Astrocyte (in vitro differentiated cells and primary cell): ENCODE measurements at regions not wholly inside any gene's neighbourhood (a gene's known extent, or its start where the extent isn't known, plus 50 kb on each side); places are given as distances from the start of the nearest gene placed in this dataset.

ENCODE experiments used
- DNase-seq: peaks from one replicate; pipeline ENCODE4 v3.0.0-alpha.2; 2010; ENCODE audit warnings: low read depth
- FAIRE-seq: peaks from 2 replicates; lab custom pipeline; 2011; peaks lifted over from hg19 to GRCh38; lab: Jason Lieb, UNC
- H2AFZ ChIP-seq: 2 replicates; pipeline ENCODE4 v1.6.0; 2012; ENCODE audit warnings: low read depth, low read length, inconsistent platforms
- H3K27ac ChIP-seq: 2 replicates; pipeline ENCODE4 v1.5.1; 2011; ENCODE audit warnings: low read depth, low read length, inconsistent platforms
- H3K27me3 ChIP-seq: 2 replicates; pipeline ENCODE4 v1.6.0; 2011; ENCODE audit warnings: low read length, inconsistent platforms; ENCODE audit not compliant: insufficient read depth
- H3K36me3 ChIP-seq: 2 replicates; pipeline ENCODE4 v1.5.1; 2011; ENCODE audit warnings: low read length, inconsistent platforms; ENCODE audit not compliant: insufficient read depth
- H3K4me1 ChIP-seq: 2 replicates; pipeline ENCODE4 v1.5.1; 2011; ENCODE audit warnings: low read length, inconsistent platforms; ENCODE audit not compliant: insufficient read depth
- H3K4me2 ChIP-seq: 2 replicates; pipeline ENCODE4 v1.6.0; 2012; ENCODE audit warnings: low read length, inconsistent platforms
- H3K4me3 ChIP-seq: 2 replicates; pipeline ENCODE4 v1.5.1; 2011; ENCODE audit warnings: low read depth, mild to moderate bottlenecking, low read length, inconsistent platforms; ENCODE audit not compliant: insufficient read depth
- H3K79me2 ChIP-seq: 2 replicates; pipeline ENCODE4 v1.6.0; 2012; ENCODE audit warnings: mild to moderate bottlenecking, low read length, inconsistent platforms; ENCODE audit not compliant: insufficient read depth
- H3K9ac ChIP-seq: 2 replicates; pipeline ENCODE4 v1.6.0; 2012; ENCODE audit warnings: mild to moderate bottlenecking, low read length, inconsistent platforms
- H3K9me3 ChIP-seq: 2 replicates; pipeline ENCODE4 v1.5.1; 2012; ENCODE audit warnings: low read depth, mild to moderate bottlenecking, low read length, inconsistent platforms; ENCODE audit not compliant: insufficient read depth
- H4K20me1 ChIP-seq: 2 replicates; pipeline ENCODE4 v1.6.0; 2012; ENCODE audit warnings: low read length, inconsistent platforms; ENCODE audit not compliant: insufficient read depth
- H3K27ac Mint-ChIP-seq: one replicate; pipeline ENCODE4 v1.8.0; 2021; ENCODE audit warnings: mild to moderate bottlenecking, mixed read lengths; ENCODE audit not compliant: unreplicated experiment
- H3K27me3 Mint-ChIP-seq: one replicate; pipeline ENCODE4 v1.8.0; 2021; ENCODE audit warnings: low read depth, mixed read lengths; ENCODE audit not compliant: unreplicated experiment
- H3K36me3 Mint-ChIP-seq: one replicate; pipeline ENCODE4 v1.8.0; 2021; ENCODE audit warnings: low read depth, mixed read lengths; ENCODE audit not compliant: unreplicated experiment
- H3K4me1 Mint-ChIP-seq: one replicate; pipeline ENCODE4 v1.8.0; 2021; ENCODE audit warnings: low read depth, mixed read lengths; ENCODE audit not compliant: unreplicated experiment
- H3K4me3 Mint-ChIP-seq: one replicate; pipeline ENCODE4 v1.8.0; 2021; ENCODE audit warnings: mild to moderate bottlenecking, moderate library complexity, mixed read lengths; ENCODE audit not compliant: unreplicated experiment
- H3K9me3 Mint-ChIP-seq: one replicate; pipeline ENCODE4 v1.8.0; 2021; ENCODE audit warnings: mild to moderate bottlenecking, mixed read lengths; ENCODE audit not compliant: unreplicated experiment
- CTCF ChIP-seq: IDR thresholded peaks from 2 replicates; pipeline ENCODE4 v1.5.1; 2011; ENCODE audit warnings: low read depth, mild to moderate bottlenecking, inconsistent platforms, low read length, moderate library complexity; ENCODE audit not compliant: insufficient read depth
- EZH2 ChIP-seq: IDR thresholded peaks from 2 replicates; pipeline ENCODE4 v1.6.1; 2012; ENCODE audit warnings: mild to moderate bottlenecking, low read length, inconsistent platforms; ENCODE audit not compliant: insufficient read depth

GRCh38 chr17:26765860-26766709 lies 527.8 kb upstream of the WSB1 start:
- FAIRE-seq (no peak), DNase-seq (no peak)
- no peak overlapping the region for H3K9ac ChIP-seq
- Mint-ChIP-seq H3K9me3 (peaks cover 3% of the 10 kb centered on the region), H3K27me3 (no peaks in the 10 kb centered on the region), H3K27ac (no peak overlapping the region), H3K36me3 (no peaks in the 10 kb centered on the region), H3K4me1 (no peaks in the 10 kb centered on the region), H3K4me3 (no peak overlapping the region)
- H3K27ac ChIP-seq: no peak overlapping the region
- no peak overlapping the region for H3K4me3 ChIP-seq
- no peak overlapping the region for H2AFZ ChIP-seq
- H4K20me1 ChIP-seq: no peaks in the 10 kb centered on the region
- H3K79me2 ChIP-seq: no peaks in the 10 kb centered on the region
- H3K4me1 ChIP-seq: no peaks in the 10 kb centered on the region
- no peak overlapping the region for H3K4me2 ChIP-seq
- H3K27me3 ChIP-seq: no peaks in the 10 kb centered on the region
- H3K36me3 ChIP-seq: no peaks in the 10 kb centered on the region
- TF ChIP-seq CTCF (no peak), EZH2 (no peak)
- H3K9me3 ChIP-seq: no peaks in the 10 kb centered on the region

- Mint-ChIP-seq H3K4me3 (no peak overlapping the region), H3K9me3 (peaks cover 3% of the 10 kb centered on the region)
Observed at GRCh38 chr17:26766743-26767142, 527.2 kb upstream of the WSB1 start.

More at GRCh38 chr17:26766743-26767142, 527.2 kb upstream of the WSB1 start:
- Histone ChIP-seq H3K79me2 (no peaks in the 10 kb centered on the region), H3K4me2 (no peak overlapping the region), H3K27ac (no peak overlapping the region), H3K4me3 (no peak overlapping the region), H4K20me1 (no peaks in the 10 kb centered on the region), H3K9me3 (no peaks in the 10 kb centered on the region), H3K36me3 (no peaks in the 10 kb centered on the region), H3K9ac (no peak overlapping the region), H2AFZ (no peak overlapping the region), H3K27me3 (no peaks in the 10 kb centered on the region), H3K4me1 (no peaks in the 10 kb centered on the region)
- FAIRE-seq (no peak), DNase-seq (no peak)
- Mint-ChIP-seq H3K27ac (no peak overlapping the region), H3K27me3 (no peaks in the 10 kb centered on the region), H3K4me1 (no peaks in the 10 kb centered on the region), H3K36me3 (no peaks in the 10 kb centered on the region)
- TF ChIP-seq EZH2 (no peak), CTCF (no peak)
